GM23248 (cell line): ENCODE measurements at regions not wholly inside any gene's neighbourhood (a gene's known extent, or its start where the extent isn't known, plus 50 kb on each side); places are given as distances from the start of the nearest gene placed in this dataset.

Source experiments
- EZH2 ChIP-seq: fragments of 200-600 bp; sonication (generic); IDR thresholded peaks from 2 replicates; pipeline ENCODE4 v1.6.1; 2018; ENCODE audit warnings: antibody characterized with exemption, mild to moderate bottlenecking; ENCODE audit not compliant: insufficient read depth, poor library complexity, severe bottlenecking
- EZH2phosphoT487 ChIP-seq: fragments of 200-600 bp; sonication (generic); IDR thresholded peaks from 2 replicates; pipeline ENCODE4 v1.6.1; 2018; ENCODE audit warnings: antibody characterized with exemption, moderate library complexity, mild to moderate bottlenecking, low read depth; ENCODE audit not compliant: insufficient read depth

DNA sequence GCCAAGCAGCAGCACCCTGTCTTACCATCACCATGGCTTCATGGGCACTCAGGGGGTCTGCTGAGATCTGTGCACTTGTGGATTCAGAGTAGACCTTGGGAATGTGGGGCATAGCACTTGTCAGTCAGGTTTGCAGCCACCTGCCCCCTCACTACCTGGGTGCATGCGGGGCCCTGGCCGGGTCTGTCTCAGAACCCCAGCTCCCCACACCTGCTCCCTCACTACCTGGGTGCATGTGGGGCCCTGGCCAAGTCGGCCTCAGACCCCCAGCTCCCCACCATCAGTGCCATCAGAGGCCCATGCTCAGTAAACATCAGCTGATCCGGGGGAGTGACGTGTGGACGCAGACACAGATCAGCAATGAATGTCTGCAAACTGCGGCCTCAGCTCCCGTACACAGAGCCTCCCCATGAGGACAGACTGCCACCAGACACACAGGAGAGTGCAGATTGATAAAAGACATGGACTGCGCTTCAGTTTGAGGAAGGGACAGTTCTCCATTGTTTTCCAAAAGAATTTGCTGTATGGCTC is 205.1 kb downstream of the GLI2 start:
- TF ChIP-seq EZH2 = no peak
- TF ChIP-seq EZH2phosphoT487 = no peak
